ENCODE measurements at regions not wholly inside any gene's neighbourhood (a gene's known extent, or its start where the extent isn't known, plus 50 kb on each side); places are given as distances from the start of the nearest gene placed in this dataset.

DNA sequence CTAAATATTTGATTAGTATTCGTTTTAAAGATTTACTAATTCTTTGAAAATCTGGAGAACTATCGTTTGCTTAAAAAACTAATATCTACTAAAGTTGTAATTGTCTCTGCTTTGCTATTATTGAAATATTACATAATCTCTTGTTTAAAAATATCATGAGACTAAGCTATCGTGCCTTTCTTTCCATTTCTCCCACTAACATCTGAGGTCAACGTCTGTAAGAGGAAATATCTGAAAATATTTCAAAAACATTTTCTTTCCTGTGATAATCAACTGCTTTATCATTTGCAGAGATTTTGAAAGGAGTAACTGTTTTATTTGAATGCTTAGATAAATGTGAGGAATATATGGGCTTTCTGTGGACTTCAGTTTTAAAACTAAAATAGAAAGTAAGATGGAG is 694.1 kb downstream of the USP25 start:
- Histone ChIP-seq H3K9me3 (no peaks in the 10 kb centered on the region), H3K27me3 (no peaks in the 10 kb centered on the region), H3K36me3 (no peaks in the 10 kb centered on the region), H3K4me1 (peaks cover 21 to 35% of the 10 kb centered on the region in 2 donors), H3K27ac (peak overlapping the region; percentile 86 to 91 (median 90)), H3K4me3 (peak overlapping the region; percentile 51 to 60 (median 56))
- in situ Hi-C loops (cut with MboI; ENCODE audit: low sequenced_read_pairs in 4 of 4) (loop anchor here in 1 of 4 donors (10.0 kb wide), 3 partner anchors 111 to 229 kb away; no protein-coding TSS in a partner anchor), intact Hi-C loops (cut with DNase I; ENCODE audit: low total_unique reads) (loop anchor here (5.0 to 10.0 kb wide), 3 partner anchors 163 to 692 kb away; no protein-coding TSS in a partner anchor)
- ATAC-seq (no peak), DNase-seq (no peak)
- no peak for TF ChIP-seq POLR2A (IDR thresholded peaks at IDR 0.05)
- TF ChIP-seq CTCF (IDR thresholded peaks at IDR 0.05 in 4 of 5, conservative IDR thresholded peaks at IDR 0.05 in 1 of 5) = no peak

DNA sequence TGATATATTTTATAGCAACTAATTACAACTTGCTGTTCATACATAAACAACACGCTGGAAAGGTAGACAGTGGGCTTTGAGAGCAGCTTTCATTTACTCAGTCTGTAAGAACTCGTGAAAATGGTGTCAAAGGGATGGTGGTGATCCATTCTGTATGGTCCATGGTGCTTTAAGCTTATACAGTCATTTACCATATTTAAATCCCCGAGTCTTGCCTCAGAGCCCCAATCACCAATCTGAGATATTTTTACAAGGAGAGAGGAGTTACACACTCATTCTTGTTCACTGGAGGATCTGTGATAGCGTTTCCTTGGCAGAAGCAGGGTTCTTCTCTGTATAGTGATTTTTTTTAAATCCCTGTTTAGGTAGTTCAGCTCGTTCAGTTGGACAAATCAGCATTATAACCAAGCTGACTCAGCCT is 694.6 kb downstream of the USP25 start:
- in situ Hi-C loops (cut with MboI; ENCODE audit: low sequenced_read_pairs in 4 of 4) = loop anchor here in 1 of 4 donors (10.0 kb wide), 3 partner anchors 110 to 230 kb away; no protein-coding TSS in a partner anchor
- DNase-seq (no peak), ATAC-seq (peak; percentile 28 to 48)
- Histone ChIP-seq H3K27ac (peak overlapping the region; percentile 86 to 91 (median 90)), H3K4me3 (peak overlapping the region; percentile 51 to 60 (median 56)), H3K9me3 (no peaks in the 10 kb centered on the region), H3K4me1 (peaks cover 19 to 35% of the 10 kb centered on the region in 2 donors), H3K36me3 (no peaks in the 10 kb centered on the region), H3K27me3 (no peaks in the 10 kb centered on the region)
- TF ChIP-seq POLR2A (IDR thresholded peaks at IDR 0.05) = no peak
- TF ChIP-seq CTCF (IDR thresholded peaks at IDR 0.05 in 4 of 5, conservative IDR thresholded peaks at IDR 0.05 in 1 of 5) = no peak
- intact Hi-C loops (cut with DNase I; ENCODE audit: low total_unique reads) = loop anchor here (5.0 to 10.0 kb wide), 3 partner anchors 163 to 692 kb away; no protein-coding TSS in a partner anchor

DNA sequence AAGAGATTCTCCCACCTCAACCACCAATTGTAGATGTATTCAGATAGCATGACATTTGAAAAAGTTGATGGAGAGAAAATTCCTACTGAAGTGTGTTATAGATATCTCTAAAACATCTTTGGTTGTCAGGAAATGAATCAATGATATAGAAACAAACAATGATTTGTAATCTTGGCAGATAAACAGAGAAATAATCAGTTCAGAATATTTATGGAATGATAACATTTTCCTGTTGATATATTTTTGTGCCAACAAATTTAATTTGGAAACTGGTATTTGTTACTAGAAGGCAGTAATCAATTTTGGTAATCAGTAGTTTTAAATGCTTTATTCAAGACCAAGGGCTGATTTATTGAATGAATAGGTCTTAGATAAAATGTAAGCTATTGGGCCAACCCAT is 695.6 kb downstream of the USP25 start:
- DNase-seq (no peak), ATAC-seq (no peak)
- intact Hi-C loops (cut with DNase I; ENCODE audit: low total_unique reads) = loop anchor here (10.0 kb wide), 1 partner anchor 341 kb away; no protein-coding TSS in a partner anchor
- no peak for TF ChIP-seq CTCF (IDR thresholded peaks at IDR 0.05 in 4 of 5, conservative IDR thresholded peaks at IDR 0.05 in 1 of 5)
- TF ChIP-seq POLR2A (IDR thresholded peaks at IDR 0.05) = no peak
- no peaks in the 10 kb centered on the region for H3K27me3 ChIP-seq
- H3K9me3 ChIP-seq = no peaks in the 10 kb centered on the region
- peak overlapping the region in 1 of 4 donors; percentile 56 for H3K4me3 ChIP-seq
- in situ Hi-C loops (cut with MboI; ENCODE audit: low sequenced_read_pairs in 4 of 4) = loop anchor here in 1 of 4 donors (10.0 kb wide), 3 partner anchors 109 to 231 kb away; no protein-coding TSS in a partner anchor
- H3K36me3 ChIP-seq = no peaks in the 10 kb centered on the region
- H3K27ac ChIP-seq = peak overlapping the region; percentile 86 to 91 (median 90)
- H3K4me1 ChIP-seq = peaks cover 19 to 35% of the 10 kb centered on the region in 2 donors

DNA sequence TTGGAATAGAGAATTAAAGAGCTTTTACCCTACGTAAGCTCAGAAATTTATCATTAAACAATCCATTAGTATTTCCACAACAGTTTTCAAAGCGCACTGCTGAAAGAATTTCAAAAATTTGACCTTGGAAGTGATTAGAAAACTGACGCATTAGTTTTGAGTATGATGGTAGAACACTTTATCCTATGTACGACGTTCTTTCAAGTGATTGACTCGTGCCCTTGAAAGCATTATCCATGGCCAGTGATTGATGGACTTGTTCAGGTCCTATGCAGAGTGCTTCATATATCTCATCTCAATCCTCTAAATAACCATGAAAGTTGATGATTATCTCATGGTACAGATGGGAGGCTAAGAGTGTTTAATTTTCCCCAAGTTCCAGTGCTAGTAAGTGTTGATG is 697.2 kb downstream of the USP25 start:
- in situ Hi-C loops (cut with MboI; ENCODE audit: low sequenced_read_pairs in 4 of 4) = loop anchor here in 1 of 4 donors (10.0 kb wide), 3 partner anchors 108 to 232 kb away; no protein-coding TSS in a partner anchor
- Histone ChIP-seq H3K9me3 (no peaks in the 10 kb centered on the region), H3K27me3 (no peaks in the 10 kb centered on the region), H3K4me3 (peak overlapping the region in 2 of 4 donors; percentile 3 to 9), H3K27ac (no peak overlapping the region), H3K4me1 (peaks cover 19 to 40% of the 10 kb centered on the region in 2 donors), H3K36me3 (no peaks in the 10 kb centered on the region)
- DNase-seq (no peak), ATAC-seq (no peak)
- intact Hi-C loops (cut with DNase I; ENCODE audit: low total_unique reads) = loop anchor here (10.0 kb wide), 1 partner anchor 342 kb away; no protein-coding TSS in a partner anchor
- TF ChIP-seq CTCF (IDR thresholded peaks at IDR 0.05 in 4 of 5, conservative IDR thresholded peaks at IDR 0.05 in 1 of 5) (no peak), POLR2A (IDR thresholded peaks at IDR 0.05) (no peak)

Data from gastrocnemius medialis (tissue), 4 donors.